DND-41 (cell line): ENCODE measurements at regions not wholly inside any gene's neighbourhood (a gene's known extent, or its start where the extent isn't known, plus 50 kb on each side); places are given as distances from the start of the nearest gene placed in this dataset.

Experiments used
- ATAC-seq: fragments of 200-7000 bp; cut with Tn5 transposase; 3 replicates; pipeline ENCODE4 v1.9.1; 2021; ENCODE audit warnings: low read depth; ENCODE audit not compliant: insufficient read depth
- DNase-seq: peaks from one replicate; pipeline ENCODE4 v3.0.0-alpha.2; 2020
- H2AFZ ChIP-seq: 2 replicates; pipeline ENCODE4 v1.6.0; 2012; ENCODE audit warnings: low read depth, low read length
- H3K27ac ChIP-seq: 2 replicates; pipeline ENCODE4 v1.5.1; 2012; ENCODE audit warnings: low read length, inconsistent platforms
- H3K27me3 ChIP-seq: fragments of 200-600 bp; sonication (generic); 2 replicates; pipeline ENCODE4 v1.6.0; 2012; ENCODE audit warnings: low read length, mild to moderate bottlenecking, inconsistent platforms; ENCODE audit not compliant: insufficient read depth, poor library complexity
- H3K36me3 ChIP-seq: 2 replicates; pipeline ENCODE4 v1.5.1; 2012; ENCODE audit warnings: low read length, inconsistent platforms; ENCODE audit not compliant: insufficient read depth
- H3K4me1 ChIP-seq: 2 replicates; pipeline ENCODE4 v1.5.1; 2012; ENCODE audit warnings: mild to moderate bottlenecking, low read length; ENCODE audit not compliant: insufficient read depth
- H3K4me2 ChIP-seq: 2 replicates; pipeline ENCODE4 v1.6.0; 2012; ENCODE audit warnings: mild to moderate bottlenecking, moderate library complexity, low read length, inconsistent platforms; ENCODE audit not compliant: insufficient read depth
- H3K4me3 ChIP-seq, 2 experiments: fragments of 200-600 bp in 1 of 2; shearing (Covaris generic) in 1 of 2; 2 replicates each; pipeline ENCODE4 v1.5.1; 2012 to 2016; ENCODE audit warnings: inconsistent platforms in 2 of 2, low read length in 2 of 2, mild to moderate bottlenecking in 2 of 2, low read depth in 1 of 2, moderate library complexity in 1 of 2
- H3K79me2 ChIP-seq: 2 replicates; pipeline ENCODE4 v1.6.0; 2012; ENCODE audit warnings: low read length, inconsistent platforms; ENCODE audit not compliant: insufficient read depth
- H3K9ac ChIP-seq: 2 replicates; pipeline ENCODE4 v1.6.0; 2012; ENCODE audit warnings: low read depth, mild to moderate bottlenecking, inconsistent platforms, low read length, moderate library complexity
- H3K9me3 ChIP-seq: 2 replicates; pipeline ENCODE4 v1.5.1; 2012; ENCODE audit warnings: low read length, moderate library complexity, mild to moderate bottlenecking, inconsistent platforms; ENCODE audit not compliant: insufficient read depth, severe bottlenecking
- H4K20me1 ChIP-seq: 2 replicates; pipeline ENCODE4 v1.6.0; 2012; ENCODE audit warnings: low read length; ENCODE audit not compliant: insufficient read depth
- EZH2 ChIP-seq: IDR thresholded peaks from 3 replicates; pipeline ENCODE4 v1.6.1; 2012; ENCODE audit warnings: borderline replicate concordance, low read depth, mild to moderate bottlenecking, moderate library complexity, low read length, inconsistent platforms; ENCODE audit not compliant: severe bottlenecking
- TF ChIP-seq, protein P1 (sequence below): IDR thresholded peaks from 2 replicates; pipeline ENCODE4 v1.5.1; 2012; ENCODE audit warnings: borderline replicate concordance, low read length, moderate library complexity, mild to moderate bottlenecking; ENCODE audit not compliant: poor library complexity, severe bottlenecking; ENCODE audit errors: extremely low read depth

DNA sequence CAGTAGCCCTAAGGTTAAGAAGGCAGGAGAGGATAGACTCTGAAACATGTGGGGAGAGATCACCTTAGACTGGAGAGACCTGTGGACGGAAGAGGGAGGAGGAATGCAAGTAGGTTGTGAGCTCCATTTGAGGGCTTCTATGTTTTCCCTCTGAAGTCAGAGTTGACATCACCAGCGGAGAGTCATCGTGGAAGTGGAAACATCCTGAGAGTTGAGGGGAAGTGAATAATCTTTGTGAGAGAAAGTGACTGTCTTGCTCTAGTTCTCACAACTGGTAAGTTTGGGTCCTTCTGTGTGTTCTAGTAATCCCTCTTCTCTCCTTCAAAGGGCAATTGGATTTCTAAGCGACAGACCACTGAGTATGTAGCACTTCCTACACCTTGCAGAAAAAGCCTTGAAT, 103.6 kb upstream of the CCND2 start:
- Histone ChIP-seq H3K4me2 (no peak overlapping the region), H3K4me1 (no peaks in the 10 kb centered on the region), H3K4me3 (no peak overlapping the region), H3K9me3 (no peaks in the 10 kb centered on the region), H3K27me3 (peaks cover 4% of the 10 kb centered on the region), H2AFZ (no peak overlapping the region), H4K20me1 (no peaks in the 10 kb centered on the region), H3K79me2 (no peaks in the 10 kb centered on the region), H3K9ac (no peak overlapping the region), H3K27ac (no peak overlapping the region), H3K36me3 (no peaks in the 10 kb centered on the region)
- no peak for DNase-seq
- ATAC-seq = no peak
- TF ChIP-seq, protein P1, sequence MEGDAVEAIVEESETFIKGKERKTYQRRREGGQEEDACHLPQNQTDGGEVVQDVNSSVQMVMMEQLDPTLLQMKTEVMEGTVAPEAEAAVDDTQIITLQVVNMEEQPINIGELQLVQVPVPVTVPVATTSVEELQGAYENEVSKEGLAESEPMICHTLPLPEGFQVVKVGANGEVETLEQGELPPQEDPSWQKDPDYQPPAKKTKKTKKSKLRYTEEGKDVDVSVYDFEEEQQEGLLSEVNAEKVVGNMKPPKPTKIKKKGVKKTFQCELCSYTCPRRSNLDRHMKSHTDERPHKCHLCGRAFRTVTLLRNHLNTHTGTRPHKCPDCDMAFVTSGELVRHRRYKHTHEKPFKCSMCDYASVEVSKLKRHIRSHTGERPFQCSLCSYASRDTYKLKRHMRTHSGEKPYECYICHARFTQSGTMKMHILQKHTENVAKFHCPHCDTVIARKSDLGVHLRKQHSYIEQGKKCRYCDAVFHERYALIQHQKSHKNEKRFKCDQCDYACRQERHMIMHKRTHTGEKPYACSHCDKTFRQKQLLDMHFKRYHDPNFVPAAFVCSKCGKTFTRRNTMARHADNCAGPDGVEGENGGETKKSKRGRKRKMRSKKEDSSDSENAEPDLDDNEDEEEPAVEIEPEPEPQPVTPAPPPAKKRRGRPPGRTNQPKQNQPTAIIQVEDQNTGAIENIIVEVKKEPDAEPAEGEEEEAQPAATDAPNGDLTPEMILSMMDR = no peak
- no peak for TF ChIP-seq EZH2

DNA sequence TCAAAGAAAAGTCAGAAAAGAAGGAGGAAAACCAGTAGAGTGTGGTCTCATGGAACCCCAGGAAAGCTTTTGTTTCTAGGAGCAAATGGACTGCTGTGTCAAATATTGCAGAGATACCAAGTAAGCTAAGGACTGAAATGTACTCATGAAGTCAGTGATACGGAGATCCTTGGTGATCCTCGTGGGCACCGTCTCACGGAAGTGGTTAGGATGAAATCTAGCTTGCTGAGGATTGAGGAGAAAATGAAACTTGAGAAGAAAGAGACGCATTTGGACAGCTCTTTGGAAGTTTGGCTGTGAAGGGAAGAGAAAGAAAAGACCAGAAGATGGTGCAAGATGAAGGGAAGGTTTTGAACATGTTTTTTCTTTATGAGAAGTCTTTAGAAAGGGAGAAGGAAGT, 104.0 kb upstream of the CCND2 start:
- H3K4me1 ChIP-seq = no peaks in the 10 kb centered on the region
- H3K4me3 ChIP-seq = no peak overlapping the region

DNA sequence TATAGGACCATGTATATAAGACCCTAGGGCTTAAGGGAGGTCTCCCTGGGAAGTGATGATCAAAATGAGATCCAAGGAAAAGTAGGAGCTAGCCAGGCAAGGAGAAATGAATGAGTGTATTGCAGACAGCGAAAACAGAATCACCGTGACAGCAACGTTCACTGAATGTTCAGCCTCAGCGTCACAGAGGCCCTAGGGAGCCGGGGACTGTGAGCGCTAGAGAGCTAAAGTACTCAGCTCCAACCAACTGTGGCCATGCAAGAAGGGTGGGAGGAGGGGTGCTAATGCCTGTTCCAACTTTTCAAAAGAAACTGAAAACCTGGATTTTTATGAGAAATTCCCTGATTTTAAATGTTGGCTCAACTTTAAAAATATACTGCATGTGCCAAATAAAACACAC, 105.5 kb upstream of the CCND2 start:
- H3K9ac ChIP-seq = no peak overlapping the region
- TF ChIP-seq EZH2 = no peak
- TF ChIP-seq, protein P1 = no peak
- H3K27me3 ChIP-seq = no peaks in the 10 kb centered on the region
- no peak overlapping the region for H3K4me2 ChIP-seq
- no peaks in the 10 kb centered on the region for H4K20me1 ChIP-seq
- DNase-seq (no peak), ATAC-seq (no peak)
- H3K79me2 ChIP-seq = no peaks in the 10 kb centered on the region
- H3K4me1 ChIP-seq = no peaks in the 10 kb centered on the region
- H2AFZ ChIP-seq = no peak overlapping the region
- no peak overlapping the region for H3K4me3 ChIP-seq
- H3K36me3 ChIP-seq = no peaks in the 10 kb centered on the region
- H3K9me3 ChIP-seq = no peaks in the 10 kb centered on the region
- H3K27ac ChIP-seq = no peak overlapping the region

More for the DNA sequence above, 104.0 kb upstream of the CCND2 start:
- peaks cover 4% of the 10 kb centered on the region for H3K27me3 ChIP-seq
- H3K9ac ChIP-seq = no peak overlapping the region
- ATAC-seq (peak; percentile 54; the same call in 1 of the 3 replicates), DNase-seq (peak; percentile 21)
- H3K9me3 ChIP-seq = no peaks in the 10 kb centered on the region
- no peaks in the 10 kb centered on the region for H3K79me2 ChIP-seq
- no peak overlapping the region for H3K4me2 ChIP-seq
- H3K27ac ChIP-seq = no peak overlapping the region
- H2AFZ ChIP-seq = no peak overlapping the region
- no peaks in the 10 kb centered on the region for H3K36me3 ChIP-seq
- H4K20me1 ChIP-seq = no peaks in the 10 kb centered on the region
- TF ChIP-seq EZH2 = no peak
- TF ChIP-seq, protein P1 = no peak
